ENCODE measurements at regions not wholly inside any gene's neighbourhood (a gene's known extent, or its start where the extent isn't known, plus 50 kb on each side); places are given as distances from the start of the nearest gene placed in this dataset.

DNA sequence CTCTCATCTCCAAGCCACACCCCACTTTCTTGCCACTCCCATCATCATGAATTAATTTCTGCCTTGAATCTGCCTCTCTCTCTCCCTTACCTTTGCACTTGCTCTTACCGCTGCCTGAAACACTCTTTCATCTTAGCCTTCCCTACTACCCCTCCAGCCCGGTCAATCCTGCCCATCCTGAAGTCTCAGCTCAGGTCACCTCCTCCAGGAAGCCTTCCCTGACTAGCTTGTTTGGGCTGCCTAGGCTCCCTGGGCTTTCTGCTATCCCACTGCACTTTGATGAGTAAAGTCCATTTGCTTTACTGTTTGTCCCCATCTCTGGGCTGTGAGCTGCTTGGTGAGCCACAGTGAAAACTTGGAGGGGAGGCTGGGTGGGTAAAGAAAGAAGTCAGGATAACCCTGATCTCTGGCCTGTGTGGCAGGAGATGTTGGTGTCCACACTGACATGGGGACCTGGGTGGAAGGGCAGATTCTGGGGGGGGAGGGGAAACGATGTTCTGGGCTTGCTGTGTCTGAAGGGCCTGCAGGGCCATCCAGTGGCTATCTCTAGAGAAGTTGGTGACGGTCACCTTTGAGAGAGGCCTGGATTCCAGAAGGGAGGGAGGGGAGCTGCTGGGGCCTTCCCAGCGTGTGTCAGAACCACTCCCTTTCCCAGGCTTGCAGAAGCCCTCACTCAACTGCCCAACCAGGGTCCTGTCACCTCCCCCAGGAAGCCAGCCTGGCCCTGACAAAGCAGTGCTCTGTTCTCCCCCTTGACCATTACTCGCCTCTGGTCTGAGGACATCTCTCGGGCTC lies 75.0 kb upstream of the DAB2IP start:
- in situ Hi-C loops (cut with HindIII; ENCODE audit: low sequenced_read_pairs): no loop called here
- DNase-seq (ENCODE audit: low read depth, low spot score): no peak
- TF ChIP-seq, protein P1, sequence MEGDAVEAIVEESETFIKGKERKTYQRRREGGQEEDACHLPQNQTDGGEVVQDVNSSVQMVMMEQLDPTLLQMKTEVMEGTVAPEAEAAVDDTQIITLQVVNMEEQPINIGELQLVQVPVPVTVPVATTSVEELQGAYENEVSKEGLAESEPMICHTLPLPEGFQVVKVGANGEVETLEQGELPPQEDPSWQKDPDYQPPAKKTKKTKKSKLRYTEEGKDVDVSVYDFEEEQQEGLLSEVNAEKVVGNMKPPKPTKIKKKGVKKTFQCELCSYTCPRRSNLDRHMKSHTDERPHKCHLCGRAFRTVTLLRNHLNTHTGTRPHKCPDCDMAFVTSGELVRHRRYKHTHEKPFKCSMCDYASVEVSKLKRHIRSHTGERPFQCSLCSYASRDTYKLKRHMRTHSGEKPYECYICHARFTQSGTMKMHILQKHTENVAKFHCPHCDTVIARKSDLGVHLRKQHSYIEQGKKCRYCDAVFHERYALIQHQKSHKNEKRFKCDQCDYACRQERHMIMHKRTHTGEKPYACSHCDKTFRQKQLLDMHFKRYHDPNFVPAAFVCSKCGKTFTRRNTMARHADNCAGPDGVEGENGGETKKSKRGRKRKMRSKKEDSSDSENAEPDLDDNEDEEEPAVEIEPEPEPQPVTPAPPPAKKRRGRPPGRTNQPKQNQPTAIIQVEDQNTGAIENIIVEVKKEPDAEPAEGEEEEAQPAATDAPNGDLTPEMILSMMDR (IDR thresholded peaks at IDR 0.05; ENCODE audit: low read depth, low read length): no peak
- no peak overlapping the region for H3K4me3 ChIP-seq (ENCODE audit: low read depth, low read length)

DNA sequence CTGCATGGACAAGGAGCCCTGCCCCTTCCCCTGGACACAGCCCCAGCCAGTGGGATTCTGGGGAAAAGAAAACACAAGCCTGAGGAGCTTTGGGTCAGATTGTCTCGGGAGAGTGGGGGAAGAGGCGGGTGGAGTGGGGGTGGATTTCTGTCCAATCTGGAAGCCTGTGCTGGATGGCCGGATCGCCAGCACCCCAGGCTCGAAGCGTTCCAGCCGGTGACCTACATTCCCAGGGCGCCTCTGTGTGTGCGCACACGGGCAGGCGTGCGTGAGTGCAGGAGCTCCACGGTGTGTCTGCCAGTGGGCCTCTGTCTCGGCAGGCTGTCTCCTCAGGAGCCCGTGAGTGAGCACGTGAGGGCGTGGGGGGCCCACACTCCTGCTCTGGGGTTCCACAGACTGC lies 74.3 kb upstream of the DAB2IP start:
- no peak for DNase-seq (ENCODE audit: low read depth, low spot score)
- TF ChIP-seq, protein P1 (IDR thresholded peaks at IDR 0.05; ENCODE audit: low read depth, low read length): no peak
- no peak overlapping the region for H3K4me3 ChIP-seq (ENCODE audit: low read depth, low read length)
- in situ Hi-C loops (cut with HindIII; ENCODE audit: low sequenced_read_pairs): no loop called here

DNA sequence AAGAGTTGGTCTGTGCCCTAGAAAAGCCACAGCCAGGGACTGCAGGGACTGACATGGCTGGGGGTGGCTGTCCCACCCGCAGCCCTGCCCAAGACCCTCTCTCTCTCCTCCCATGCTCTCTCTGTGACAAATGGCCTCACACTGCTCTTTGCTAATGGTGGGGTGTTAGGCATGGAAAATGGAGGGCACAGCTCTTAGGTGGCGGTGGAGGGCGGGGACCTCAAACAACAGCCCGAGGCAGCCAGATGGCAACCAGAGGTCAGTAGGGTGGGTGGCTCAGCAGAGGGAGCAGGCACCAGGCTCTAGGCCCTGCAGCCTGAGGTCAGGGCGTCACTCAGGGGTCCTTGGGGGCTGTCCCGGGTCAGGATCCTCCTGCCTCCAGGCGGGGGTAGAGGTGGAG lies 73.9 kb upstream of the DAB2IP start:
- TF ChIP-seq, protein P1 (IDR thresholded peaks at IDR 0.05; ENCODE audit: low read depth, low read length): no peak
- no peak for DNase-seq (ENCODE audit: low read depth, low spot score)
- in situ Hi-C loops (cut with HindIII; ENCODE audit: low sequenced_read_pairs): no loop called here
- H3K4me3 ChIP-seq (ENCODE audit: low read depth, low read length): no peak overlapping the region

DNA sequence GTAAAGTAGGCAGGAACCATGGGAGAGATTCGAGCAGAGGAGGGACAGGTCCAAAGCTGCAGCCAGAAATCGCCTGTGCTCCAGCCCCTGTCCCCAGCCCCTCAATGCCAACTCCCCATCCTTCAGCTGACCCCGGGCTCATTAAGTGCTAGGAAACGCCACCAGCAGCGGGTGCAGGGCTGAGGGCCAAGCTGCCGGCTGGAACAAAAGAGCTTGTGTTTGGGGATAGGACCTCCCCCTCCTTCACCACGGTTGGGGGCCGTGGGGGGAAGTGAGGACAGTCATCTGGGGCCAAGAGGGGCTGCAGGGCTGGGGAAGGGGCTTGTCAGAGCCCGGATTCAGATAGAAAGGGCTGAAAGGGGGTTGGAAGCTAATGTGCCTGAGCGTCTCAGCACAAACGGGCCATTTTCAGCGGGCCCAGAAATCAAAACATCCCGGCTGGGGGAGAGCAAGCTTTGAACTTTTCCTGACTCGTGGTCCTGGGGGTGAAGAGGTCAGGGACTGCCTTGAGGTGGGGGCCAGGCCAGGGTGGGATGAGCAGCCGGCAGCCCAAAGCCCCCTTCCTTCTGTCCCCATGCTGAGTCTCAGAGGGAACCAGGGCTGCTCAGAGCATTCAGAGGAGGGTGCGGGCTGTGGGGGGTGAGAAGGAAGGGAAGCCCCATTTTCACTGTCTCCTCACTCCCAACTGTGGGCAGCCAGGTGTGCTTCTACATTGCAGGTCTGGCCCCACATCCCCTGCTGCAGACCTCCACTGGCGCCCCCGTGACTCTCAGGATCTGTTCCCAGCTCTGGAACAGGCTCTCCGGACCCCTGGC lies 69.4 kb upstream of the DAB2IP start:
- H3K4me3 ChIP-seq (ENCODE audit: low read depth, low read length): no peak overlapping the region
- TF ChIP-seq, protein P1 (IDR thresholded peaks at IDR 0.05; ENCODE audit: low read depth, low read length): no peak
- in situ Hi-C loops (cut with HindIII; ENCODE audit: low sequenced_read_pairs): no loop called here

DNA sequence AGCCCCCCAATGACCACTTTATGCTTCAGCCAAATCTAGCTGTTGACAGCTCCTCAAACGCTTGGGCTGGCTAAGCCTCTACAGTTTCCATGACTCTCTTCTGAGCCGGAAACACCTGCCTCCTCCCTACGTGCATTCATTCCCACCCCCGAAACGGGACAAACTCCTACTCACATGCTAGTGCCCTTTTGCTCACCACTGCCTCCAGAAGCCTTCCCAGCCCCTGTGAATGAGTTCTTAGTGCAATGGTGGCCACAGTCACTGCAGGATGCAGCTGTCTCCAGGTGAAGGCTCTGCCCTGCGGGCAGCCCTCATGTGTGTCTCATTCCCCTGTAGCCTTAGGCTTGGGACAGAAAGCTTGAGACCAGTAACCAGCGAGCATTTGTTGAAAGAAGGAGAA lies 68.8 kb upstream of the DAB2IP start:
- DNase-seq (ENCODE audit: low read depth, low spot score): no peak
- in situ Hi-C loops (cut with HindIII; ENCODE audit: low sequenced_read_pairs): no loop called here
- TF ChIP-seq, protein P1 (IDR thresholded peaks at IDR 0.05; ENCODE audit: low read depth, low read length): no peak
- no peak overlapping the region for H3K4me3 ChIP-seq (ENCODE audit: low read depth, low read length)

More for the DNA sequence above, 69.4 kb upstream of the DAB2IP start:
- no peak for DNase-seq (ENCODE audit: low read depth, low spot score)

DNA sequence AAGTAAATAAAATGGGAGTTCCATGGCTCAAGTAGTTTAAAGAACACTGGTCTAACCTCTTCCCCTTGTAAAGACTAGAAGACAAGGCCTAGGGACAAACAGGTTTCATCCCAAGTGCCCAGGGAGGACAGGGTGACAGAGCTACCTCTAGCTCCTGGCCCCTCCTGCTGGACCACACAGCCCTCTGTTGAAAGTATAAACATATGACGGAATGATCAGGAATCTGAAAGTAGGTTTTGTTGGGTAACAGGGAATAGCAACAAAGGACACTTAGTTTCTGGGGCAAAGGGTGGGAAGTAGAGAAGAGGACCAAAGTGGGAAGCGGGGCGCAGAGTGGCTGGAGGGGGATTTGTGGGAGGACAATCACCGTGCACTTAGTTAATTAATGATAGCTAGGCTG lies 67.0 kb upstream of the DAB2IP start:
- no peak for DNase-seq (ENCODE audit: low read depth, low spot score)
- in situ Hi-C loops (cut with HindIII; ENCODE audit: low sequenced_read_pairs): no loop called here
- H3K4me3 ChIP-seq (ENCODE audit: low read depth, low read length): no peak overlapping the region
- TF ChIP-seq, protein P1 (IDR thresholded peaks at IDR 0.05; ENCODE audit: low read depth, low read length): no peak
